Gastroesophageal sphincter (tissue), 4 donors: ENCODE measurements at regions not wholly inside any gene's neighbourhood (a gene's known extent, or its start where the extent isn't known, plus 50 kb on each side); places are given as distances from the start of the nearest gene placed in this dataset.

ENCODE experiments used
- ATAC-seq: fragments of 150-250 bp; one replicate; pipeline ENCODE4 v1.9.1; 2016; ENCODE audit warnings: mild to moderate bottlenecking, moderate library complexity
- H3K27ac ChIP-seq, 4 donors: fragments of 200-600 bp; sonication (generic) in 3 of 4; 1 replicate in 3 of 4; 2 replicates in 1 of 4; pipeline ENCODE4 v1.5.1; 2016 to 2019
- H3K27me3 ChIP-seq: fragments of 200-600 bp; sonication (generic); one replicate; pipeline ENCODE4 v1.5.1; 2019
- H3K36me3 ChIP-seq, 2 donors: fragments of 200-600 bp; sonication (generic); one replicate each; pipeline ENCODE4 v1.5.1; 2019; ENCODE audit warnings: control low read depth in 1 of 2
- H3K4me1 ChIP-seq, 3 donors: fragments of 200-600 bp; sonication (generic); 1 replicate in 2 of 3; 2 replicates in 1 of 3; pipeline ENCODE4 v1.5.1; 2016 to 2019; ENCODE audit warnings: control low read depth in 2 of 3
- H3K4me3 ChIP-seq, 2 donors: fragments of 200-600 bp; sonication (generic); one replicate each; pipeline ENCODE4 v1.5.1; 2019; ENCODE audit warnings: mild to moderate bottlenecking in 1 of 2, moderate library complexity in 1 of 2
- H3K9me3 ChIP-seq, 3 donors: fragments of 200-600 bp; sonication (generic); one replicate each; pipeline ENCODE4 v1.5.1; 2017 to 2019; ENCODE audit warnings: control low read depth in 2 of 3
- EP300 ChIP-seq: sonication (generic); formaldehyde crosslinking; IDR thresholded peaks from one replicate; pipeline ENCODE4 v1.6.1; 2017; ENCODE audit warnings: antibody characterized with exemption, mild to moderate bottlenecking
- POLR2A ChIP-seq, 2 donors: fragments of 450-650 bp; IDR thresholded peaks; one replicate each; pipeline ENCODE4 v1.6.1; 2017; ENCODE audit warnings: antibody characterized with exemption in 2 of 2, mild to moderate bottlenecking in 2 of 2, moderate library complexity in 1 of 2
- POLR2AphosphoS5 ChIP-seq: sonication (generic); formaldehyde crosslinking; IDR thresholded peaks from one replicate; pipeline ENCODE4 v1.6.1; 2017; ENCODE audit warnings: antibody characterized with exemption
- WGBS, 2 donors: methylation state at CpG; one replicate each; pipeline ENCODE4 v1.1.5; 2018; ENCODE audit warnings: low coverage in 1 of 2; 5-methylcytosine and 5-hydroxymethylcytosine counted together
- TF ChIP-seq, protein P1 (sequence below), 4 experiments: fragments of 200-600 bp in 2 of 4; fragments of 450-650 bp in 2 of 4; sonication (generic) in 1 of 4; IDR thresholded peaks; one replicate each; pipeline ENCODE4 v1.5.1; 2017 to 2019; ENCODE audit warnings: antibody characterized with exemption in 4 of 4, mild to moderate bottlenecking in 2 of 4, moderate library complexity in 2 of 4

DNA sequence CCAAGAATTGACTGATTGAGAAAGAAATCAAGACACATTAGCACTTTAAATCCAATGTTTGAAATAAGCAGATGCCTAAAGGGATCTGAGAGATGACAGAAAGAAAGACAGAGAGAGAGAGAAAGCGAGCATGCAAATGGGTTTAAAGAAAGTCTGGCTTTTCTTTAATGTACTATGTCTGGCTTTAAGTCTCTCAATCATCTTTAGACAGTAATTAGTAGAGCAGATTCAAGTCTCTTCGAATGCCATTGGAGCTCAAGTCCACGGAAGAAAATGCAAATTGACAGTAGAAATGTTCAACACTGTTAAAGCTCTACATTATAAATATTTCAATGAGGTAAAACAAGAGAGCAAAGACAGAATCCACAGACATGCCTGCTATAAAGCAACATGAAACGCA, 1480.2 kb upstream of the CDH8 start:
- TF ChIP-seq POLR2AphosphoS5 (no peak), EP300 (no peak), POLR2A (IDR thresholded peaks at IDR 0.05) (no peak)
- TF ChIP-seq, protein P1, sequence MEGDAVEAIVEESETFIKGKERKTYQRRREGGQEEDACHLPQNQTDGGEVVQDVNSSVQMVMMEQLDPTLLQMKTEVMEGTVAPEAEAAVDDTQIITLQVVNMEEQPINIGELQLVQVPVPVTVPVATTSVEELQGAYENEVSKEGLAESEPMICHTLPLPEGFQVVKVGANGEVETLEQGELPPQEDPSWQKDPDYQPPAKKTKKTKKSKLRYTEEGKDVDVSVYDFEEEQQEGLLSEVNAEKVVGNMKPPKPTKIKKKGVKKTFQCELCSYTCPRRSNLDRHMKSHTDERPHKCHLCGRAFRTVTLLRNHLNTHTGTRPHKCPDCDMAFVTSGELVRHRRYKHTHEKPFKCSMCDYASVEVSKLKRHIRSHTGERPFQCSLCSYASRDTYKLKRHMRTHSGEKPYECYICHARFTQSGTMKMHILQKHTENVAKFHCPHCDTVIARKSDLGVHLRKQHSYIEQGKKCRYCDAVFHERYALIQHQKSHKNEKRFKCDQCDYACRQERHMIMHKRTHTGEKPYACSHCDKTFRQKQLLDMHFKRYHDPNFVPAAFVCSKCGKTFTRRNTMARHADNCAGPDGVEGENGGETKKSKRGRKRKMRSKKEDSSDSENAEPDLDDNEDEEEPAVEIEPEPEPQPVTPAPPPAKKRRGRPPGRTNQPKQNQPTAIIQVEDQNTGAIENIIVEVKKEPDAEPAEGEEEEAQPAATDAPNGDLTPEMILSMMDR (IDR thresholded peaks at IDR 0.05): no peak
- 56 to 69% methylated on average over 4 of the region's 4 CpGs for WGBS, 2 donors
- no peaks in the 10 kb centered on the region for H3K4me1 ChIP-seq
- H3K36me3 ChIP-seq: no peaks in the 10 kb centered on the region
- ATAC-seq: no peak
- no peak overlapping the region for H3K27ac ChIP-seq
- H3K27me3 ChIP-seq: no peaks in the 10 kb centered on the region
- no peak overlapping the region for H3K4me3 ChIP-seq
- no peaks in the 10 kb centered on the region for H3K9me3 ChIP-seq

DNA sequence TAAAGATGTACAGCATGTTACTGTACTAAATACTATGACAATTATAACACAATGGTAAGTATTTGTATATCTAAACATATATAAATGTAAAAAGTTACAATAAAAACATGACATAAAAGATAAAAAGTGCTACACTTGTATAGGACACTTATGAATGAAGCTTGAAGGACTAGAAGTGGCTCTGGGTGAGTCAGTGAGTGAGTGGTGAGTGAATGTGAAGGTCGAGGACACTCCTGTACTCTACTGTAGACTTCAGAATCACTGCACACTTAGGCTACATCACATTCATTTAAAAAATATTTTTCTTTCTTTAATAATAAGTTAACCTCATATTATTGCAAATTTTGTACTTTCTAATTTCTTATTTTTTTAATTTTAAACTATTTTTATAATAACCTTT, 1476.7 kb upstream of the CDH8 start:
- ATAC-seq: no peak
- TF ChIP-seq POLR2AphosphoS5 (no peak), EP300 (no peak), POLR2A (IDR thresholded peaks at IDR 0.05) (no peak)
- TF ChIP-seq, protein P1 (IDR thresholded peaks at IDR 0.05): no peak
- no peaks in the 10 kb centered on the region for H3K27me3 ChIP-seq
- H3K27ac ChIP-seq: no peak overlapping the region
- 70 to 82% methylated on average over 1 of the region's 1 CpG for WGBS, 2 donors
- no peaks in the 10 kb centered on the region for H3K36me3 ChIP-seq
- no peak overlapping the region for H3K4me3 ChIP-seq
- H3K4me1 ChIP-seq: no peaks in the 10 kb centered on the region
- H3K9me3 ChIP-seq: no peaks in the 10 kb centered on the region

DNA sequence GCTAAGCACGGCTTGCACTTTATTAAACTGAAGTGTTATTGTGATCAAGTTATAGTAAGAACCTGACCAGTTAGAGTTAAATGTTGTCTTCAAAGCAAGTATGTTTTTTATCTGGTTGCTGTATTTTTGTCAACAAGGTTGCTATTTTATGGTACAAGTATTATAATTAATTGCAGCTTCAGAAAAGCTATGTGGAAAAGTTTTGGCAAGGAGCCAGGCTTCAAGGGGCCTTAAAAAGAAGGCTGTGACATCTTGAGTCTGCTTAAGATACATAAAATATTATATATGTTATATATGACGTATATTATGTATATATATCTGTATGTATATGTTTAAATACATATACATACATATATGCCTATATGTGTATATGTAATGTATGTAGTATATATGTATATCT, 1461.2 kb upstream of the CDH8 start:
- Histone ChIP-seq H3K36me3 (no peaks in the 10 kb centered on the region), H3K27ac (no peak overlapping the region), H3K4me1 (no peaks in the 10 kb centered on the region), H3K27me3 (no peaks in the 10 kb centered on the region), H3K9me3 (no peaks in the 10 kb centered on the region), H3K4me3 (no peak overlapping the region)
- ATAC-seq: no peak
- WGBS, 2 donors: 80 to 82% methylated on average over 2 of the region's 2 CpGs
- TF ChIP-seq EP300 (no peak), POLR2AphosphoS5 (no peak), POLR2A (IDR thresholded peaks at IDR 0.05) (no peak)
- TF ChIP-seq, protein P1 (IDR thresholded peaks at IDR 0.05): no peak

DNA sequence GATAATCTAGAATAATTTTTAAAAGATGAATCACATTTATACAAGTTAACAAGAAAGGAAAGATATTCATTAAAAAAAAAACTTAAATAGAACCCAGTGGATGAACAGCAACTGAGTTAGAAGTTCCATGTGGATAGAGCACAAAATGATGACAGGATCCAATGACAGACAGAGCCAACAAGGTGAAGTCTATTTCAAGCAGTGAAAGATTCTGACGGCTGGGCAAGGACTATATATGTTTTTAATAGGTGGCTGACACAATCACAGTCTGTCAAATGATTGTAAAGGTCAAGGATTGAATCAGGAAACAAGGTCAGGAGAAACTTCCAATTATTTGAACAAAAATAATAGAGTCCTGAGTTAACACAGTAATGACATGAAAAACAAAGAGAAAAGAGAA, 1460.0 kb upstream of the CDH8 start:
- no peak for TF ChIP-seq POLR2A (IDR thresholded peaks at IDR 0.05)
- TF ChIP-seq EP300: no peak
- TF ChIP-seq, protein P1 (IDR thresholded peaks at IDR 0.05): no peak
- no peak for TF ChIP-seq POLR2AphosphoS5
- ATAC-seq: no peak
- Histone ChIP-seq H3K4me3 (no peak overlapping the region), H3K27me3 (no peaks in the 10 kb centered on the region), H3K36me3 (no peaks in the 10 kb centered on the region), H3K27ac (no peak overlapping the region), H3K4me1 (no peaks in the 10 kb centered on the region), H3K9me3 (no peaks in the 10 kb centered on the region)
- WGBS, 2 donors: 12 to 17% methylated on average over 1 of the region's 1 CpG

DNA sequence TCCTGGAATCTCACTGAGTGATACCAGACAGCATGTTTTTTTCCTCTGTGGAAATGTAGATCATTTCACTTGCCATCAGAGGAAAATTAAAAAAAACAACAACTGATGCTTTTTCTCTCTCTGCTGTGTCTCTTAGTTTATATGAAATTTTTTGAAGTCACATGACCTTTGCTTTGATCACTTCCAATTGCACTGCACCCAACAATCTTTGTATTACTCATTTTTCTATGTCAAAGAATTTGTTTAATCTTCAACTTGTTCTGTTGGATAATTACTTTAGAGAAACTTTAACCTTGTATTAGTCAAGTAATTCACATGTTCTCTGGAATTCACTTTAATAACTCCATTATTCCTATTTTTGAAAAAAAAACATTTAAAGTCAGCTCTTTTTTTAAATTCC, 1452.7 kb upstream of the CDH8 start:
- no peaks in the 10 kb centered on the region for H3K27me3 ChIP-seq
- no peak overlapping the region for H3K27ac ChIP-seq
- TF ChIP-seq POLR2AphosphoS5 (no peak), POLR2A (IDR thresholded peaks at IDR 0.05) (no peak), EP300 (no peak)
- TF ChIP-seq, protein P1 (IDR thresholded peaks at IDR 0.05): no peak
- H3K36me3 ChIP-seq: no peaks in the 10 kb centered on the region
- H3K4me3 ChIP-seq: no peak overlapping the region
- no peak for ATAC-seq
- H3K4me1 ChIP-seq: no peaks in the 10 kb centered on the region
- H3K9me3 ChIP-seq: no peaks in the 10 kb centered on the region
